ENCODE measurements at regions not wholly inside any gene's neighbourhood (a gene's known extent, or its start where the extent isn't known, plus 50 kb on each side); places are given as distances from the start of the nearest gene placed in this dataset.

DNA sequence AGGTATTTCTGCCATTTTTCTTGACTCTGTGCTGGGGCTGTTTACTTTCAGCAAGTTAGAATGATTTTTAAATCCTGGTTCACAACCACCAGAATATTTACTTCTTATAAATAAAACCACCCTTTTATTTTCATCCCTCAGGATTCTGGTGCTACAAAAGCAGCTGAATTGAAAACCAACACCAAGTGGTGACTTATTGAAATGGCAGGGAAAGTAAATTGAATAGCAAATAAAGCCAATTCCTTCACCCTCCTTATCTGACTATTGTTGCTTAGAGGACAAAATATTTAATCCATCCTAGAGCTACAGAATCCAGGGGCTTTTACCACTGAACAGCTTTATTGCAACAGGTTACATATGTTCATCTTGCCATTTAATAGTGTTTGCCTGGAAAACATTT, 828.6 kb upstream of the GHITM start:
- no peak overlapping the region for H3K9ac ChIP-seq (ENCODE audit: insufficient read depth, low read length, poor library complexity, severe bottlenecking)
- intact Hi-C loops (cut with micrococcal nuclease) = no loop called here
- Mint-ChIP-seq H3K27me3 (ENCODE audit: low read depth in 3 of 3) (peaks cover 0 to 2% (median 0%) of the 10 kb centered on the region in 3 donors), H3K27ac (no peak overlapping the region), H3K4me3 (no peak overlapping the region), H3K4me1 (no peaks in the 10 kb centered on the region), H3K36me3 (no peaks in the 10 kb centered on the region), H3K9me3 (peaks cover 0 to 7% (median 0%) of the 10 kb centered on the region in 7 donors)
- H3K4me1 ChIP-seq (ENCODE audit: control insufficient read depth in 1 of 2, insufficient read depth in 2 of 2, low read length in 2 of 2) = no peaks in the 10 kb centered on the region
- H3K4me2 ChIP-seq (replicated peaks; ENCODE audit: extremely low read depth, low read length, poor library complexity, severe bottlenecking) = no peak overlapping the region
- no peaks in the 10 kb centered on the region for H3K36me3 ChIP-seq (replicated peaks in 1 of 2; ENCODE audit: control insufficient read depth in 1 of 2, insufficient read depth in 2 of 2, low read length in 2 of 2)
- H3K4me3 ChIP-seq (replicated peaks in 1 of 3; ENCODE audit: low read depth in 2 of 3, low read length in 3 of 3) = no peak overlapping the region
- no peaks in the 10 kb centered on the region for H3K79me2 ChIP-seq (ENCODE audit: insufficient read depth, low read length)
- peaks cover 6 to 7% of the 10 kb centered on the region in 2 donors for H3K9me3 ChIP-seq (replicated peaks in 1 of 2; ENCODE audit: control insufficient read depth in 1 of 2, insufficient read depth in 1 of 2, low read length in 2 of 2)
- H3K27me3 ChIP-seq (ENCODE audit: control insufficient read depth in 2 of 2, insufficient read depth in 2 of 2, low read length in 2 of 2) = no peaks in the 10 kb centered on the region
- DNase-seq = no peak
- H3K27ac ChIP-seq (ENCODE audit: low read depth in 1 of 2, low read length in 2 of 2) = no peak overlapping the region
- H2AFZ ChIP-seq (ENCODE audit: insufficient read depth, low read depth, low read length, poor library complexity, severe bottlenecking) = no peak overlapping the region
- TF ChIP-seq, protein P1, sequence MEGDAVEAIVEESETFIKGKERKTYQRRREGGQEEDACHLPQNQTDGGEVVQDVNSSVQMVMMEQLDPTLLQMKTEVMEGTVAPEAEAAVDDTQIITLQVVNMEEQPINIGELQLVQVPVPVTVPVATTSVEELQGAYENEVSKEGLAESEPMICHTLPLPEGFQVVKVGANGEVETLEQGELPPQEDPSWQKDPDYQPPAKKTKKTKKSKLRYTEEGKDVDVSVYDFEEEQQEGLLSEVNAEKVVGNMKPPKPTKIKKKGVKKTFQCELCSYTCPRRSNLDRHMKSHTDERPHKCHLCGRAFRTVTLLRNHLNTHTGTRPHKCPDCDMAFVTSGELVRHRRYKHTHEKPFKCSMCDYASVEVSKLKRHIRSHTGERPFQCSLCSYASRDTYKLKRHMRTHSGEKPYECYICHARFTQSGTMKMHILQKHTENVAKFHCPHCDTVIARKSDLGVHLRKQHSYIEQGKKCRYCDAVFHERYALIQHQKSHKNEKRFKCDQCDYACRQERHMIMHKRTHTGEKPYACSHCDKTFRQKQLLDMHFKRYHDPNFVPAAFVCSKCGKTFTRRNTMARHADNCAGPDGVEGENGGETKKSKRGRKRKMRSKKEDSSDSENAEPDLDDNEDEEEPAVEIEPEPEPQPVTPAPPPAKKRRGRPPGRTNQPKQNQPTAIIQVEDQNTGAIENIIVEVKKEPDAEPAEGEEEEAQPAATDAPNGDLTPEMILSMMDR (IDR thresholded peaks at IDR 0.05) = no peak
- H4K20me1 ChIP-seq (ENCODE audit: insufficient read depth, low read length) = no peaks in the 10 kb centered on the region

- Mint-ChIP-seq H3K27me3 (ENCODE audit: low read depth in 3 of 3) (peaks cover 0 to 2% (median 0%) of the 10 kb centered on the region in 3 donors), H3K4me3 (no peak overlapping the region), H3K9me3 (peaks cover 0 to 7% (median 0%) of the 10 kb centered on the region in 7 donors), H3K36me3 (no peaks in the 10 kb centered on the region), H3K27ac (no peak overlapping the region), H3K4me1 (no peaks in the 10 kb centered on the region)
- intact Hi-C loops (cut with micrococcal nuclease) = no loop called here
- no peaks in the 10 kb centered on the region for H3K79me2 ChIP-seq (ENCODE audit: insufficient read depth, low read length)
- no peaks in the 10 kb centered on the region for H3K36me3 ChIP-seq (replicated peaks in 1 of 2; ENCODE audit: control insufficient read depth in 1 of 2, insufficient read depth in 2 of 2, low read length in 2 of 2)
- no peaks in the 10 kb centered on the region for H3K27me3 ChIP-seq (ENCODE audit: control insufficient read depth in 2 of 2, insufficient read depth in 2 of 2, low read length in 2 of 2)
- no peaks in the 10 kb centered on the region for H3K4me1 ChIP-seq (ENCODE audit: control insufficient read depth in 1 of 2, insufficient read depth in 2 of 2, low read length in 2 of 2)
- TF ChIP-seq, protein P1 (IDR thresholded peaks at IDR 0.05) = no peak
- no peak overlapping the region for H3K27ac ChIP-seq (ENCODE audit: low read depth in 1 of 2, low read length in 2 of 2)
- H2AFZ ChIP-seq (ENCODE audit: insufficient read depth, low read depth, low read length, poor library complexity, severe bottlenecking) = no peak overlapping the region
- peaks cover 15 to 18% of the 10 kb centered on the region in 2 donors for H3K9me3 ChIP-seq (replicated peaks in 1 of 2; ENCODE audit: control insufficient read depth in 1 of 2, insufficient read depth in 1 of 2, low read length in 2 of 2)
- H3K4me2 ChIP-seq (replicated peaks; ENCODE audit: extremely low read depth, low read length, poor library complexity, severe bottlenecking) = no peak overlapping the region
- 89% methylated on average over 3 of the region's 3 CpGs for WGBS (ENCODE audit: insufficient coverage)
- no peaks in the 10 kb centered on the region for H4K20me1 ChIP-seq (ENCODE audit: insufficient read depth, low read length)
- no peak overlapping the region for H3K4me3 ChIP-seq (replicated peaks in 1 of 3; ENCODE audit: low read depth in 2 of 3, low read length in 3 of 3)
- H3K9ac ChIP-seq (ENCODE audit: insufficient read depth, low read length, poor library complexity, severe bottlenecking) = no peak overlapping the region
- DNase-seq = no peak
Observed at GRCh38 chr10:83312570-83312969, 826.7 kb upstream of the GHITM start.

All from CD14-positive monocyte (primary cell).